Muscle layer of duodenum (tissue), 2 donors: ENCODE measurements at regions not wholly inside any gene's neighbourhood (a gene's known extent, or its start where the extent isn't known, plus 50 kb on each side); places are given as distances from the start of the nearest gene placed in this dataset.
"Not testable (repeated sequence)": the region's sequence is repeated elsewhere in the genome, so short reads cannot be mapped to it uniquely, and the experiment has no call there.

ENCODE experiments used
- H3K27ac ChIP-seq: one replicate; pipeline ENCODE4 v1.7.0; 2013; ENCODE audit warnings: mild to moderate bottlenecking, low read length
- H3K27me3 ChIP-seq: one replicate; pipeline ENCODE4 v1.7.0; 2013; ENCODE audit warnings: low read depth, mild to moderate bottlenecking, control low read depth, low read length
- H3K36me3 ChIP-seq, 2 donors: one replicate each; pipeline ENCODE4 v1.7.0; 2013; ENCODE audit warnings: low read length in 2 of 2, control low read depth in 1 of 2, mild to moderate bottlenecking in 1 of 2; ENCODE audit not compliant: insufficient read depth in 2 of 2, control insufficient read depth in 1 of 2
- H3K4me1 ChIP-seq, 2 donors: one replicate each; pipeline ENCODE4 v1.7.0; 2013; ENCODE audit warnings: low read length in 2 of 2, mild to moderate bottlenecking in 2 of 2, control low read depth in 1 of 2, moderate library complexity in 1 of 2; ENCODE audit not compliant: insufficient read depth in 2 of 2, control insufficient read depth in 1 of 2
- H3K4me3 ChIP-seq, 2 donors: one replicate each; pipeline ENCODE4 v1.7.0; 2013; ENCODE audit warnings: low read length in 2 of 2, low read depth in 1 of 2, mild to moderate bottlenecking in 1 of 2
- H3K9me3 ChIP-seq, 2 donors: one replicate each; pipeline ENCODE4 v1.7.0; 2013; ENCODE audit warnings: low read length in 2 of 2, control low read depth in 1 of 2, mild to moderate bottlenecking in 1 of 2; ENCODE audit not compliant: control insufficient read depth in 1 of 2
- donor health status: healthy.

- no peaks in the 10 kb centered on the region for H3K36me3 ChIP-seq
- H3K4me3 ChIP-seq, result no peak overlapping the region
- H3K27me3 ChIP-seq, result no peaks in the 10 kb centered on the region
- H3K9me3 ChIP-seq, result no peaks in the 10 kb centered on the region
- H3K27ac ChIP-seq, result no peak overlapping the region
- H3K4me1 ChIP-seq, result no peaks in the 10 kb centered on the region
These were observed 326.0 kb upstream of the SGO1 start for GRCh38 chr3:20511863-20512505.

DNA sequence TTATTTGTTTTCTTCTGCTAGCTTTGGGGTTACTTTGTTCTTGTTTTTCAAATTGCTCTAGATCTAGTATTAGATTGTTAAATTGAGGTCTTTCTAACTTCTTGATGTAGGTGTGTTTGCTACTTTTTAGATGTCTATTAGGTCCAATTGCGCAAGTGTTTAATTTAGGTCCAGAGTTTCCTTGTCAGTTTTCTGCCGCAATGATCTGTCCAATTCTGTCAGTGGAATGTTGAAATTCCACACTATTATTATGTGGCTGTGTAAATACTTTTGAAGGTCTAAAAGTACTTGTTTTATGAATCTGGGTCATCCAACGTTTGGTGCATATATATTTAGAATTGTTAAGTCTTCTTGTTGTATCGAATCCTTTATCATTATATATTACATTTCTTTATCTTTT lies 324.4 kb upstream of the SGO1 start:
- H3K9me3 ChIP-seq, result no peaks in the 10 kb centered on the region
- no peak overlapping the region for H3K27ac ChIP-seq
- H3K36me3 ChIP-seq, result no peaks in the 10 kb centered on the region
- no peaks in the 10 kb centered on the region for H3K27me3 ChIP-seq
- no peak overlapping the region for H3K4me3 ChIP-seq
- no peaks in the 10 kb centered on the region for H3K4me1 ChIP-seq

GRCh38 chr3:20503394-20504082 lies 317.5 kb upstream of the SGO1 start:
- Histone ChIP-seq H3K4me3 (no peak overlapping the region), H3K27me3 (no peaks in the 10 kb centered on the region), H3K27ac (no peak overlapping the region), H3K9me3 (peaks cover 0 to under 1% of the 10 kb centered on the region in 2 donors), H3K4me1 (no peaks in the 10 kb centered on the region), H3K36me3 (no peaks in the 10 kb centered on the region)

DNA sequence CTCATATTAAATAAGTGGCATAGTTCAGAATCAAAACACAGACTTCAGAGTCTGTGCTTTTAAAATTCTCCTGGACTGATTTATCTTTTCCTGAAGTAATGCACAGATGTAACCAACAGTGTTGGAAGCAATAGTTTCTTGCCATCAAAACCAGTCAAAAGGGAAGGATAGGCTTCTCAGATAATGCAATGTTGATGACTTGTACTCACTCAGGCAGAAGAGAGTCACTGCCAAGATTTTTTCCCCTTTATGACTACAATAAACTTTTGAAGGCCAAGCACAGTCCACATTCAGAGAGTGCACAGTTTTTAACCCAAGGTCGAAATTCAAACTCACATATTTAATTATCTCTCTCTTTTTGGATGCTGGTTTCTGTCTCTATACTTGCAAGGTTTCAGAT lies 305.0 kb upstream of the SGO1 start:
- H3K27me3 ChIP-seq, result no peaks in the 10 kb centered on the region
- H3K36me3 ChIP-seq, result no peaks in the 10 kb centered on the region
- H3K9me3 ChIP-seq, result peaks cover 6% of the 10 kb centered on the region in 2 donors
- no peaks in the 10 kb centered on the region for H3K4me1 ChIP-seq
- H3K4me3 ChIP-seq, result no peak overlapping the region
- no peak overlapping the region for H3K27ac ChIP-seq

GRCh38 chr3:20488151-20488550 lies 302.1 kb upstream of the SGO1 start:
- no peak overlapping the region for H3K27ac ChIP-seq
- H3K36me3 ChIP-seq, result no peaks in the 10 kb centered on the region
- no peaks in the 10 kb centered on the region for H3K27me3 ChIP-seq
- H3K9me3 ChIP-seq, result peaks cover 3 to 18% of the 10 kb centered on the region in 2 donors
- no peaks in the 10 kb centered on the region for H3K4me1 ChIP-seq
- H3K4me3 ChIP-seq, result no peak overlapping the region

DNA sequence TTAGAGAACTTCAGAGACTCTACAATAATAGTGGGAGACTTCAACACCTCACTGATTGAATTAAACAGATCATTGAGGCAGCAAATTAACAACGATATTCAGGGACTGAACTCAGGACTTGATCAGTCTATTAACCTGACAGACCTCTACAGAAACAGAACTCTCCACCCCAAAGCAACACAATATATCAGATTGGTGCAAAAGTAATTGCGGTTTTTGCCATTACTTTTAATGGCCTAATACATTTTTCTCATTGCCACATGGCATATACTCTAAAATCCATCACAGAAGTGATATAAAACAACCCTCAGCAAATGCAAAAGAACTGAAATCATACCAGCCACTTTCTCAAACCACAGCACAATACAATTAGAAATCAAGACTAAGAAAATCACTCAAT lies 298.1 kb upstream of the SGO1 start:
- Histone ChIP-seq H3K4me1 (no peaks in the 10 kb centered on the region), H3K27me3 (no peaks in the 10 kb centered on the region), H3K9me3 (peaks cover 4 to 22% of the 10 kb centered on the region in 2 donors), H3K36me3 (no peaks in the 10 kb centered on the region), H3K4me3 (no peak overlapping the region), H3K27ac (no peak overlapping the region)

- H3K9me3 ChIP-seq, result peaks cover 4 to 22% of the 10 kb centered on the region in 2 donors
- H3K27me3 ChIP-seq, result no peaks in the 10 kb centered on the region
- H3K36me3 ChIP-seq, result no peaks in the 10 kb centered on the region
- no peak overlapping the region for H3K4me3 ChIP-seq
- no peaks in the 10 kb centered on the region for H3K4me1 ChIP-seq
- H3K27ac ChIP-seq, result no peak overlapping the region
These were observed 296.3 kb upstream of the SGO1 start for GRCh38 chr3:20482350-20482749.

DNA sequence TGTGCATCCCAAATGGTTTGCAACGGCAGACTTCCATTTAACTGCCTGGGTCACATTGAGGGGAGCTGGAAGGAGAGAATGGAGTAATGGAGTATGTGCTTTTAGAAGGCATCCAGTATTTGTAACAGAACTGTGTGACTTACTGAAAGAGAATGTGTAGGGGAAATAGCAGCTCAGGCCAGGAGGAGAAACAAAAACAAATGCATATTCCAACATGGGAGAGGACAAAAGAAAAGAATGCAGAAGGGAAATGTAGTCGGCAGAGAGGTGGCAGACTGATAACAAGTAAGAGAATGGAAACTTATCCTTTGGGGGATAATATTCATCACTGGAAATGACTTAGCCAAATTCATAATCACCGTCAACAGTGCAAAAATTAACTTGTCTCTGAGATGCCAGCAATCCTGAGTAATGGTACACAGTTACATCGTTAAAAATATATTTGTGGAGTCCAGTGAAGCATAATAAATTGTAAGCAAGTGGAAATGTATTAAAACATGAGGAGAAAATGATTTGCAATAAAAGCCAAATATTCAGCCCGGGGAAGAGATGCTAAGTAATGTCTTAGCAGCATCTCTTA lies 294.9 kb upstream of the SGO1 start:
- Histone ChIP-seq H3K4me1 (no peaks in the 10 kb centered on the region), H3K4me3 (no peak overlapping the region), H3K9me3 (peaks cover 4 to 22% of the 10 kb centered on the region in 2 donors), H3K27ac (no peak overlapping the region), H3K36me3 (no peaks in the 10 kb centered on the region), H3K27me3 (no peaks in the 10 kb centered on the region)

GRCh38 chr3:20478436-20478835 lies 292.4 kb upstream of the SGO1 start:
- Histone ChIP-seq H3K27ac (no peak overlapping the region), H3K4me1 (no peaks in the 10 kb centered on the region), H3K4me3 (no peak overlapping the region), H3K36me3 (no peaks in the 10 kb centered on the region), H3K9me3 (peaks cover 4 to 7% of the 10 kb centered on the region in 2 donors), H3K27me3 (no peaks in the 10 kb centered on the region)

DNA sequence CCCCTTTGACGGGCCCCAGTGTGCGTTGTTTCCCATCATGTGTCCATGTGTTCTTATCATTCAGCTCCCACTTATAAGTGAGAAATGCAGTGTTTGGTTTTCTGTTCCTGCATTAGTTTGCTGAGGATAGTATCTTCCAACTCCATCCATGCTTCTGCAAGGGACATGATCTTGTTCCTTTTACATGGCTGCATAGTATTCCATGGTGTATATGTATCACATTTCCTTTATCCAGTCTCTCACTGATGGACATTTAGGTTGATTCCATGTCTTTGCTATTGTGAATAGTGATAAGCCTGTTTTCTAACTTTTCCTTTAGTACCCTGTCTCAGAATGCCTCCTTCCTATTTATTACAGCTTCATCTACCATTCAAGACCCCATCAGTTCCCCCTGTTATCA lies 278.2 kb upstream of the SGO1 start:
- H3K36me3 ChIP-seq, H3K9me3 ChIP-seq, H3K4me3 ChIP-seq, H3K27ac ChIP-seq, H3K27me3 ChIP-seq, H3K4me1 ChIP-seq: not testable (repeated sequence)

DNA sequence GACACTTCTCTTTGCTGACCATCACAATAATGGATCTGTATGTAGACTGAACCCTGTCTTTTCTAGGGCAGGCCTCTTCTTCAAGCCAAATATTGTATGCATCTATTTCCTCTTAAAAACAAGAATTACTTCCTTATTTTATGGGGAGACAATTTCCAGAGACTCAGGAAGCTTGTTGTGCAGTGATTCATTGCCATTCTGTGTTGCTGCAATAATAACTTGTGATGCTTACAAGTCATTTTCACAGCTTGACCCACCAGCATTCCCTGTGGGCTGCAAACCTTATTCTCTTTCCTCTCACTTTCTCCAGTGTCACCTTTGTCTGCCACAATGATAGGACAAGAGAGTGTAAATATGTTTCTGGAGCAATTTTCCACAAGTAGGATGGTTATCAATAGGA lies 276.7 kb upstream of the SGO1 start:
- H3K4me1 ChIP-seq, result no peaks in the 10 kb centered on the region
- H3K9me3 ChIP-seq, result no peaks in the 10 kb centered on the region
- H3K27ac ChIP-seq, result no peak overlapping the region
- no peaks in the 10 kb centered on the region for H3K27me3 ChIP-seq
- H3K4me3 ChIP-seq, result no peak overlapping the region
- H3K36me3 ChIP-seq, result no peaks in the 10 kb centered on the region
